Esophagus mucosa (tissue), 1 donor: ENCODE measurements at regions not wholly inside any gene's neighbourhood (a gene's known extent, or its start where the extent isn't known, plus 50 kb on each side); places are given as distances from the start of the nearest gene placed in this dataset.
A peak's percentile ranks its signal among the peaks of the same experiment; 100 is the strongest.

Experiments used
- ATAC-seq: fragments of 200-7000 bp; cut with Tn5 transposase; one replicate; pipeline ENCODE4 v1.9.1; 2020
- donor health status: DM: yes; HTN: yes; CAD: no.

DNA sequence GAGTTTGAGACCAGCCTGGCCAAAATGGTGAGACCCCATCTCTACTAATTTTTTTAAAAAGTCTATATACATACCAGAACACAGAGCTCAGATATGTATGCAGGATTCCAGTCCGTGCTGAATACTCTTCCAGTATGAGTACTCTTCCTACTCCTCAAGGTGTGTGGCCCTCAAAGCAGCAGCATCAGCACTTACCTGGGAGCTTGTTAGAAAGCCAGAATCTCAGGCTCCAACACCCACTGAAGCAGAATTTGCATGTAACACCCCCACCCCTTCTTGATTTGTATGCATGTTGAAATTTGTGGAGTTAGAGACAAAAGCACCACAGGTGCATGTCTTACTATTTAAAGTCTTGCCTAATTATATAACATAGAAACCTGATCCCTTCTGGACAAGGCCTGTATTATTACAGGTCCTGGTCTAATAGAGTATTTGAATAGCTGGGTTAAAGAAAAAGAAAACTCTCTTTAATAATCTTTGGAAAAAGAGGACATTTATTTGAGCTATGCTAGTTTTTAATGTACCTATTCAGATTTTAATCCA lies 50.3 kb upstream of the NFE2L2 start:
- peak; percentile 74 for ATAC-seq

DNA sequence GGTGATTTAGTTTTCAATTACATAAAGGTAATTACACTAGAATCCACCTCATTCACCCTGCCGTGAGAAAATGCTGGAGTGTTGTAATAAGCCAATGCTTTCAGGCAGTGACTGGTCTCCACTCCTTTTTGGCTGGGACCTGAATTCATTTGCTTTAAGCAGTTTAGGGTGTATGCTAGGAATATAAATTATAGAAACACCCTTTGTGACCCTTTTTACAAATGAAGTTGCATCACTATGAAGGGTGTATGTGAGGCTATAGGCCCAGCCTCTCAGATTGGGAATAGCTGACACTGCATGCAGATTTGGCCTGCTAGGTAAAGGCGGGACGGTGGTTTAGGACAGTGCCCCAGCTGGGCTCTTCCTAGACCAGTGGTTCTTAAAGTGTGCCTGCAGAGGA lies 50.8 kb upstream of the NFE2L2 start:
- ATAC-seq: peak; percentile 92

- ATAC-seq: no peak
These were observed 52.2 kb upstream of the NFE2L2 start for GRCh38 chr2:177316756-177317155.

- ATAC-seq: no peak
These were observed 52.9 kb upstream of the NFE2L2 start for GRCh38 chr2:177317443-177317842.

- ATAC-seq: no peak
These were observed 53.3 kb upstream of the NFE2L2 start for GRCh38 chr2:177317857-177318256.

DNA sequence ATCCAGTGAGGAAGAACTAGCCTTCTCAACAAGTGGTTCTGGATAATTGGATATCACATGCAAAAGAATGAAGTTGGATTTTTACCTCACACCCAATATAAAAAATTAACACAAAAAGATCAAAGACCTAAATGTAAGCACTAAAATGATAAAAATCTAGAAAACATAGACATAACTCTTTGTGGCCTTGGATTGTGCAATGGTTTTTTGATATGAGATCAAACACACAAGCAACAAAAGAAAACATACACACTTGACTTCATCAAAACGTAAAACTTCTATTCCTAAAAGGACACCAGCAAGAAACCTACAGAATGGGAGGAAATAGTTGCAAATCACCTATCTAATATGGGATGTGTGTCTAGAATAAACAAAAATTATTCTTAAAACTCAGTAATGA lies 54.1 kb upstream of the NFE2L2 start:
- no peak for ATAC-seq

DNA sequence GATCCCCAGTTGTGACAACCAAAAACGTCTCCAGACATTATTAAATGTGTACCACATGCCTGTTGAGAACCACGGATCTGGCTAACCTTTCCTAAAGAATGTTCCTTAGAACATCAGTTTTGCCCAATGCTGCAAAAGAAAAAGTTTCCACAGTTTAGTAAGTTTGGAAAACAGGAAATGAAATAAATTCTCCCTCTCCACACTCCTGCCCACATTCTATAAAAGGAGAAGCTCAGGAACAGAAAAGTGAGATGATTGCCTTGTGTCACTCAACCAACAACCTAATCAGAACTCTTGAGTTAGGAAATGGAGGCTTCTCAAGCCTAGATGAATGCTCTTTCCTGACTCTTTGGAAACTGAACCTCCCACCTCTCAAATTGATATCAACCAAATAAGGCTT lies 56.1 kb upstream of the NFE2L2 start:
- no peak for ATAC-seq

GRCh38 chr2:177322801-177323261 lies 58.3 kb upstream of the NFE2L2 start:
- peak; percentile 97 for ATAC-seq

DNA sequence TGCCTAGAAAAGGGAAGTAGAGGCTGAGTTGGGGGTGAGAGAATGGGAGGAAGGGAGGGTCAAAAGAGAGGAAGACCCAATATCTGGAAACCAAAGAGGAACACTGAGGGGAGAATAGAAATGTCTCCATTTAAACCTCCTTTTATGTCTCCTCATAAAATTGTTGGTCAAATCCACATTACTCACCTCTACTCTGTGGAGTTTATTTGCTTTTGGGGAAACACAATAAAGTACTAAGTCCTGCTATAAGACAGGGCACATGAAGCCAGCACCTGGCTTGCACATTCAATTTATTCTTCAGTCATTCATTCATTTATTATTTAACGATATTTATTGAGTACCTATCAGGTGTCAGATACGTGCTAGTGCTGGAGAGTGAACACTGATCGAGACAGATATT lies 60.3 kb upstream of the NFE2L2 start:
- no peak for ATAC-seq

DNA sequence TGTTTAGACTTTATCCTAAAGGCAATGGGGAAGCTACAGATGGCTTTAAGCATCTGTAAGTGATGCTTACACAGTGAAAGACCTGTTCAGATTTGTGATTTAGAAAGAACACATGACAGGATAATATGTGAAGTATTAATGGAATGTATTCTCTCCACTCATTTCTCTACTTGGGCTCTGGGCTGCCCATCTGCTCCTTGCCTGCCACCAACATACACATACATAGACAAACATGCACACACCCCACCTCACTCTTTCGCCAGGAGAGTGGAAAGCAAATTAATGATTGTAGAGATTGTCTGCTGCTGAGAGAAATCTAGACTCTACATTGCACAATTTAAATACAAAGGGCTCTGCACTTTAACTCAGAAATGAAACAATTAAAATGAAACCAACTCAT lies 61.0 kb upstream of the NFE2L2 start:
- ATAC-seq: no peak

DNA sequence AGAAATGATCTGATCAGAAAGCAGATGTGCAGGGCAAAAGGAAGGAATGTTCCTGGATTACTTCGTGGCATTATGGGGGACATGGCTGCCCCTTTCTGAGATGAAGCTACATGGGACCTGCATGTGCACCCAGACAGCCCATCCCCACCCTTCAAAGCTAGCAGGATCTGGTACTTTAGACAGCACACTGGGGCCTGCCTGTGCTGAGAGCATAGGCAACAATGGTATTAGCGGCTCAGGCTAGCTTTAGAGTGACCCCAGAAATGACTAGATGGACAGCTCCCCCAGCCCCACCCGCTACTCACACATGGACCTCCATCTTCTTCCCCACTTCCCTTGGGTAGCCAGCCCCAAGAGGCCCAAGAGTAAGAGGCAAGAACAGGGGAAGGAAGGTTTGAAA lies 61.5 kb upstream of the NFE2L2 start:
- no peak for ATAC-seq

DNA sequence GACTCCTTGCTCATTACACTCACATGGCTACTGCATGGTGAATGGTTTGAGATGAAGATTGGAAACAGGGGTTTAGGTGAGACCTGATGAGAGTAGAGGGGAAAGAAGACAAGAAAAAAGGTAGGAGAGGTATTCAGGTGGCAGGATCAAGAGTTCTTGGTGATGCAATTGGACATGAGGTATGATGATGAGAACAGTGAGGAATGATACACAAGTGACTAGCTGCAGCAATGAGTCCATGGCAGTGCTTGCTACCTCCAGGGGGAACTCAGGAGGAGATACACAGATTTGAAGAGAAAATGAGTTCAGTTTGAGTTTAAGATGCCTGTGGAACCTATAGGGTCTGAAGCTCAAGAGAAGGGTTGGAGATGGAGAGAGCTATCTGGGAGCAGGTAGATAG lies 62.1 kb upstream of the NFE2L2 start:
- no peak for ATAC-seq

DNA sequence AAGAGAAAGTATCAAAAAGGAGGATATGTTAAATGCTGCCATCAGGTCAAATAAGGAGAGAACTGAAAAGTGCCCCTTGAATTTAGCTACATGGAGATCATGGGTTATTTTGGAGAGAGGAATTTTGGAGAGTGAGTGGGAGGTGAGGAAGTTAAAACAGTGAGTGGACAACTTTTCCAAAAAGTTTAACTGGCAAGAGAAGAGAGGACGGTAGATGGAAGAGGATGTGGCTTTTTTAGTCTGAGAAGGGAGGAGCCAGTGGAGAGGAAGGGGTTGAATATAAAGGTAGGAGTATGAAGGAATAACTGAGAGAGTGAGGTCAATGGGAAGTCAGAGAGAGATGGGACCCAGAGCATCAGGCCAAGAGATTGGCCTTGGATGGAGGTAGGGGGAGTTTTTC lies 62.5 kb upstream of the NFE2L2 start:
- no peak for ATAC-seq

DNA sequence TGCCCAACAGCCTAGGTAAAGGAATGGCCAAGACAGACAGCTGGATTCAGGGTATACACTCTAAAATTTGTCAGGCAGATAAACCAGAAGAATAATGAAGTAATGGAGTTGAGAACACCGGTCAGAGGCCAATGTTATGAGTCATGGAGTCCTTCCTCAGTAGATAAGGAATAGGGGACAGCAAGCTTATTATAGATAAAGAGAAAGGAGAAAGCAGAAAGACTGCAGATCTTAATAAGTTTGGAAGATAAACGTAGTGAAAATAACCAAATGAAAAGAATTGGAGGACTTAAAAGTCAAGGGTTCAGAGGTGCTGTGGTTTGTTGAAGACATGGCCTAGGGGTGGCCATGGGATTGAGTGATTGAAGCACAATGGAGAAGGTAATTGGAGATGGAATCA lies 63.5 kb upstream of the NFE2L2 start:
- ATAC-seq: no peak

GRCh38 chr2:177329064-177329463 lies 63.5 kb upstream of the AGPS start:
- ATAC-seq: no peak

DNA sequence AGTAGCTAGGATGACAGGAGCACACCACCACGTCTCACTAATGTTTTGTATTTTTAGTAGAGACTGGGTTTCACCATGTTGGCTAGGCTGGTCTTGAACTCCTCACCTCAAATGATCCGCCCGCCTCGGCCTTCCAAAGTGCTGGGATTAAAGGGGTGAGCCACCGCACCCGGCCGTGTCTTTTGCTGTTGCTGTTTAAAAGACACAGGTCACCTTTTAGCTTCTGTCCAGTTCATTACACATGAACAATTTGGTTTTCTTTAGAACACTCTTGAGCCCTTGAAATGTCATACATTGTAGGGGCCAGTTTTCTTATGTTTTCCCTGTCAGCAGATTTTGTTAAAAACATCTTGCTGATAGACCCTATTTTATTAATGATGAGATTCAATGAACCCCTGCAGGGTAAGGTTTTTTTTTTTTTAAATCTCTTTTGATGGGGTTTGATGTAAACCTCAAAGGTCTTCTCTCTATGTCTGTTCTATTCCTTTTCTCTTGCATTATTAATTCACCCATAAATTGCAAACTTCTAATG lies 61.0 kb upstream of the AGPS start:
- ATAC-seq: no peak

DNA sequence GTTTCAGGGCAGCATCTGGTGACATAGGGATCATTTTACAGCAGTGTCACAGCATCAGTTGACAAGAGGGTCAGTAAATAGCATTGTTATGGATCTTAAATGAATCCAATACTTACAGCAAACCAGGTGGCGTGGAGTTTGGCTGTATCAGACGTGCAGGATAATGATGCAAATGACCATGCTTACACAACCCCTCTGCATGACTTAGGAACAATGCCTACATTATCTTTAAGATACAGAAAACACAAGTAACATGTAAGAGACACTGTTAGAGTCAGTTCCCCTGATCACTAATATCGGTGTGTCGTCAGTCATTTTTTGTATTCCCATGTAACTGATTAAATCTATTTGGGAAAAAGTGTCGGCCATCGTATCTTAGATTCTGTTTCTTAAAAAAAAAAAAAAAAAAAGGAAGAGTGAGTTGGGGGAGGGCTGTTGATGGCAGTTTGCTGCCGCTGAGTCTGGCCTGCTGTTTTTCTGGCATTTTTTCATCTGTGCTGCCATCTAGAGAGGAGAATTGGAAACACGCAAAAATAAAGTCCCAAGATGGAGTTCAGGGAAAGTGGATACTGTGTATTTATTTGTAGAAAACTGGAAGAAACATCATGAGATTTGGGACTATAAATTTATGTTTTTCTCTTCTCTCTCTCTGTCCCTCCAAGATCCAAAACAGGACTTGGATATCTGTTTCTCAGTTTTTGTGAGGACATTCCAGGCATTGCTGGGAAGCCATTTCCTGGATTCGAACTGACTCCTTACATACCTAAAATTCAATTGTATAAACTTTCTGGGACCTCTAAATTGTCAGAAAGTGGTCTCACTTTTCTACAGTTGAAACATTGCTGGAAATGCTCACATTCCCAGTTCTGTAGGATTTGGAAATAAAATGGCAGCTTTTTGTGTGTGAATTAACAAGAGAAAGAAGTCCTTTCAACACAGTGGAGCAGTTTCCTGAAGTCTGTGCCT lies 60.3 kb upstream of the AGPS start:
- ATAC-seq: peak; percentile 81

- no peak for ATAC-seq
These were observed 59.6 kb upstream of the AGPS start for GRCh38 chr2:177332992-177333388.

DNA sequence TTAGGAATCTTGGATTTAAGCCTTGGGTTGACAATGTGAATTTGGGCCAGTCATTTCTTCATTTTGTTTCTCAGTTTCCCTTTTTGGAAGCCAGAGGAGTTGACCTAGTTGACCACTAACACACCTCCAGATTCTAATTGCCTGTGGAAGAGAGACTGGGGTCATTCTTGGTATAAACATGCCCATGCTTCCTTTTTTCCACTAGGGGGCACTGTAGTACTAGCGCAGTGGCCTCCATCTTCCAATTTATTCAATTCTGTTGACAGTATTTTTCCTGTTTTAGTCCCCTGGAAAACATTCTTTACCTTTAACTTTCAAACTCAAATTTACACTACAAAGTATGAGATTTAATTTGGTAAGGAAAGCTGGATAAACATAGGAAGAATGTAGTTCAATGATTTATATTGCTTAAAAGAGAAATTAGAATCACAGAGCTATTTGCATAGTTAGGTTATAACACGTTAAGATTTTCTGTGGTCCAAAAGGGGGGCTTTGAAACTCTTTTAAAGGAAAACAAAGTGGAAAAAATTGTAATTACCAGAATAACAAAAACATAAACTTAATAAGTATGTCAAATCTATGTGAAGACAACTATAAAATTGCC lies 57.5 kb upstream of the AGPS start:
- peak; percentile 67 for ATAC-seq

DNA sequence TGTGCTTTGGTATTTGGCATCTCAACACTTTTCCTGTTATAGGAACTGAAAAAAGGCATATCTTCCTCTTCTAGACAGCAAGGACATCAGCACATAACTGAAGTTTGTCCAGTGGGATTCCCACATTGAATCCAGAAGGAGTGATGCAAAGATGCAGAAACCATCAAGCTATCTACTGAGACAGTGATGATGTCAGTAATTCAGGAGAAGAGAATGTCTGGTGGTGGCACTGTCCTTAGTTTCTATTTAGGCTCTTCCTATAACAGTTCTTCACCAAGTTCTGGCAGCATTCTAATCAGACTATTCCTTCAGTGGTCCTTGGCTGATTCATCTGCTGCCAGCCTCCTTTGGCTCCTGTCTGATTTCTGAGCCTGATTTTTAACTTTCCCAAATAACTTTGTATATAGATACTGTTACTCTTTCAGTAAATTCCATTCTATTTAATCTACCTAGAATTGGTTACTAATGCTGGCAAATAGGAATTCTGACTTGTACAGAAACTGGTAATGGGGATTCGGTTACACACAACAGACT lies 56.6 kb upstream of the AGPS start:
- ATAC-seq: no peak

GRCh38 chr2:177338177-177338721 lies 54.3 kb upstream of the AGPS start:
- peak; percentile 58 for ATAC-seq

GRCh38 chr2:177340158-177340557 lies 52.4 kb upstream of the AGPS start:
- no peak for ATAC-seq

DNA sequence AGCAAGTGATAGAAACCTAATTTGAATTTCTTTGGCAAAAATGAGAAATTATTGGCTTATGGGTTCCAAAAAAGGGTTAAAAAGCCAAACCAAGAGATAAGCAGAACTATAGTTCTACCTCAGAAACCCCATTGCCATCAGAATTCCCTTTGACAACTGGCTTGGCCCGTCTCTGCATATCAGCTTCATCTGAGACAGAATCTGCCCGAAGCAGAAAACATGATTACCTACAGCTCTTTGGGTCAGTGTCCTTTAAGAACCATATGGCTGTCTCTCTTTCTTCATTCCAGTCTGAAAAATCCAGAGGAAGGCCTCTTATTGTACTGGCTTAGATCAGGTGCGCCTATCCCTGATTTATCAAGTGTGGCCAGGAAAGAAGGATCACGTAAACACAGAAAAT lies 49.8 kb upstream of the AGPS start:
- ATAC-seq: no peak
